ENCODE measurements at regions not wholly inside any gene's neighbourhood (a gene's known extent, or its start where the extent isn't known, plus 50 kb on each side); places are given as distances from the start of the nearest gene placed in this dataset.

DNA sequence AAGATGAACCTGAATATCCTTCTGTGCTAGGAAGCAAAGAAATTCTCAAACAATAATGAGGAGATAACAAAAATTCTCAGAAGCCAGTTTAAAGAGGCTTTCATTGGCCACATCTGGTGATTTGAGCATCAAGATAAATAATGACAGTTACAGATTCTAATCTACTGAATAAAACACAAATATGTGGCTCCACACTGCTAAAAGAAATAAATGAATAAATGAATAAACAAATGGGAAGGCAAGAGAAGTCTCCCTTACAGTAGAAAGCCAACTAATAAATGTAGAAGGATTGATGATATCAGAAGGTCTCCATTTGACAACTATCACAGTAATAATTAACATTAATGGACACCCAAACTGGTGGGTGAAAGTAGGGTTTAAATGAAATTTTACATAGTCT lies 54.6 kb upstream of the ADAM23 start:
- in situ Hi-C loops (cut with MboI; ENCODE audit: low pct_ligation_motif_present in 1 of 4, low pct_unique_long_range_greater_than_20kb in 1 of 4, low sequenced_read_pairs in 3 of 4) (no loop called here), intact Hi-C loops (cut with DNase I; ENCODE audit: low total_unique reads) (no loop called here)
- H3K9me3 ChIP-seq = no peaks in the 10 kb centered on the region
- H3K27ac ChIP-seq = no peak overlapping the region
- no peak for DNase-seq
- no peaks in the 10 kb centered on the region for H3K36me3 ChIP-seq
- TF ChIP-seq POLR2AphosphoS5 (IDR thresholded peaks at IDR 0.05) (no peak), EP300 (IDR thresholded peaks at IDR 0.05; ENCODE audit: low read depth) (no peak), POLR2A (IDR thresholded peaks at IDR 0.05) (no peak)
- TF ChIP-seq, protein P1, sequence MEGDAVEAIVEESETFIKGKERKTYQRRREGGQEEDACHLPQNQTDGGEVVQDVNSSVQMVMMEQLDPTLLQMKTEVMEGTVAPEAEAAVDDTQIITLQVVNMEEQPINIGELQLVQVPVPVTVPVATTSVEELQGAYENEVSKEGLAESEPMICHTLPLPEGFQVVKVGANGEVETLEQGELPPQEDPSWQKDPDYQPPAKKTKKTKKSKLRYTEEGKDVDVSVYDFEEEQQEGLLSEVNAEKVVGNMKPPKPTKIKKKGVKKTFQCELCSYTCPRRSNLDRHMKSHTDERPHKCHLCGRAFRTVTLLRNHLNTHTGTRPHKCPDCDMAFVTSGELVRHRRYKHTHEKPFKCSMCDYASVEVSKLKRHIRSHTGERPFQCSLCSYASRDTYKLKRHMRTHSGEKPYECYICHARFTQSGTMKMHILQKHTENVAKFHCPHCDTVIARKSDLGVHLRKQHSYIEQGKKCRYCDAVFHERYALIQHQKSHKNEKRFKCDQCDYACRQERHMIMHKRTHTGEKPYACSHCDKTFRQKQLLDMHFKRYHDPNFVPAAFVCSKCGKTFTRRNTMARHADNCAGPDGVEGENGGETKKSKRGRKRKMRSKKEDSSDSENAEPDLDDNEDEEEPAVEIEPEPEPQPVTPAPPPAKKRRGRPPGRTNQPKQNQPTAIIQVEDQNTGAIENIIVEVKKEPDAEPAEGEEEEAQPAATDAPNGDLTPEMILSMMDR (IDR thresholded peaks at IDR 0.05) = no peak
- H3K4me1 ChIP-seq = no peaks in the 10 kb centered on the region
- H3K27me3 ChIP-seq = no peaks in the 10 kb centered on the region
- no peak overlapping the region for H3K4me3 ChIP-seq

DNA sequence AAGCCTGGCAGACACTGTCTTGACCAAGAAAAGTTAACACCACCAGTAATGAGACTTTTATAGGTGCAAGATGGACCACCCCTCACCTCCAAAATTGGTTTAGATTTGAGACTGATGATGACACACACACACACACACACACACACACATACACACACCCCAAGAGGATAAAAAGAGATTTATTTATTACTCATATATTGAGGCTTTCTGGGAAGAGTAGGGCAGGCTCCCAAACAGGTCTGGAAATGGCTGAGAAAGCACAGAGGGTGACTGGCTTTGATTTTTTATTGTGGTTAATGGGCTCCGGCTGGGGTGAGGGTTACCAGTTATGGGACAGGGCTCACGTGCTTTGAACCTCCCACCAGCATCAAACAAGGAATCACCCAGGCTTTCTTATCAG lies 54.2 kb upstream of the ADAM23 start:
- in situ Hi-C loops (cut with MboI; ENCODE audit: low pct_ligation_motif_present in 1 of 4, low pct_unique_long_range_greater_than_20kb in 1 of 4, low sequenced_read_pairs in 3 of 4) (no loop called here), intact Hi-C loops (cut with DNase I; ENCODE audit: low total_unique reads) (no loop called here)
- 20 to 56% methylated on average over 1 to 2 of the region's 2 CpGs for WGBS, 2 donors (ENCODE audit: low coverage in 1 of 2)

DNA sequence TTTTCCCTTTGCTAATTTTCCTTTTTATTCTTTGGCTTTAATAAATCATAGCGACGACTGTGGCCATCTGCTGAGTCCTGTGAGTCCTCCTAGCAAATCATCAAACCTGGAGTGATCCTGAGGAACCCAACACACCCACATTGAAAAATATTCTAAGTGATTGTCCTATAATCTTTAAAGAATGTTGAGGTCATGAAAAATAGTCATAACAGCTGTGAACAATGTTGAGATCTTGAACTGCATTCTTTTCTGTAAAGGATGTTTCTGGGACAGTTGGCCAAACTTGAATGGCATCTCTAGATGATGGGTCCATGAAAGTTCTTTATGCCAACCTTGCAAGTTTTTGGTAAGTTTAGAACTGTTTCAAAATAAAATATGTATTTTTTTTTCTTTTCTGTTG lies 53.2 kb upstream of the ADAM23 start:
- Histone ChIP-seq H3K9me3 (no peaks in the 10 kb centered on the region), H3K36me3 (no peaks in the 10 kb centered on the region), H3K27me3 (no peaks in the 10 kb centered on the region), H3K4me1 (no peaks in the 10 kb centered on the region), H3K4me3 (no peak overlapping the region), H3K27ac (no peak overlapping the region)
- in situ Hi-C loops (cut with MboI; ENCODE audit: low pct_ligation_motif_present in 1 of 4, low pct_unique_long_range_greater_than_20kb in 1 of 4, low sequenced_read_pairs in 3 of 4) (no loop called here), intact Hi-C loops (cut with DNase I; ENCODE audit: low total_unique reads) (no loop called here)
- TF ChIP-seq, protein P1 (IDR thresholded peaks at IDR 0.05) = no peak
- DNase-seq = no peak
- WGBS, 2 donors (ENCODE audit: low coverage in 1 of 2) = 86 to 92% methylated on average over 2 of the region's 2 CpGs

More for the DNA sequence above, 54.2 kb upstream of the ADAM23 start:
- TF ChIP-seq POLR2A (IDR thresholded peaks at IDR 0.05) (no peak), POLR2AphosphoS5 (IDR thresholded peaks at IDR 0.05) (no peak), EP300 (IDR thresholded peaks at IDR 0.05; ENCODE audit: low read depth) (no peak)
- TF ChIP-seq, protein P1 (IDR thresholded peaks at IDR 0.05) = no peak
- H3K9me3 ChIP-seq = no peaks in the 10 kb centered on the region
- H3K4me3 ChIP-seq = no peak overlapping the region
- no peak overlapping the region for H3K27ac ChIP-seq
- H3K36me3 ChIP-seq = no peaks in the 10 kb centered on the region
- no peak for DNase-seq
- no peaks in the 10 kb centered on the region for H3K27me3 ChIP-seq
- no peaks in the 10 kb centered on the region for H3K4me1 ChIP-seq

DNA sequence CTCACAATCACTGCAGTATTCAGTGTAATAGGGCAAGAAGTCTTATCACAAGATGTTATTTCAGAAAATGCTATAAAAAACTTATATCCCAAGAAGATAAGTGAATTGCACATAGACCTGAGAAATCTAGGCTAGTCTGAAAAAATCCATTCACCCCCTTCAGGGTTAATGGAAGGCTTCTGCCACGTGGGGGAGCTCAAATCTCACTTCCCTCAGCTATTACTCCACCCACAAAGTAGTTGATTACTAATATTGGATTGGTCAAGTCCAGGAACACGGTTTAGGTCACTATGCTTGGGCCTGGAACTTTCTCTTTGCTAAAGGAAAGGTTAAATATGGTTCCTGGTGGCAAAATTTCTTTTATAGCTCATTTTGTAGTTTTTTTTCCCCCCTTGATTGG lies 51.2 kb upstream of the ADAM23 start:
- no peaks in the 10 kb centered on the region for H3K36me3 ChIP-seq
- in situ Hi-C loops (cut with MboI; ENCODE audit: low pct_ligation_motif_present in 1 of 4, low pct_unique_long_range_greater_than_20kb in 1 of 4, low sequenced_read_pairs in 3 of 4) = no loop called here
- H3K4me3 ChIP-seq = no peak overlapping the region
- WGBS, 2 donors (ENCODE audit: low coverage in 1 of 2) = 0 to 4% methylated on average over 1 to 2 of the region's 2 CpGs
- intact Hi-C loops (cut with DNase I; ENCODE audit: low total_unique reads) = no loop called here
- DNase-seq = no peak
- no peaks in the 10 kb centered on the region for H3K4me1 ChIP-seq
- H3K27me3 ChIP-seq = no peaks in the 10 kb centered on the region
- no peaks in the 10 kb centered on the region for H3K9me3 ChIP-seq
- no peak for TF ChIP-seq POLR2AphosphoS5 (IDR thresholded peaks at IDR 0.05)
- TF ChIP-seq, protein P1 (IDR thresholded peaks at IDR 0.05) = peak in 3 of 5 experiments; percentile 16 to 25 (median 22)
- TF ChIP-seq EP300 (IDR thresholded peaks at IDR 0.05; ENCODE audit: low read depth) = no peak
- no peak for TF ChIP-seq POLR2A (IDR thresholded peaks at IDR 0.05)
- H3K27ac ChIP-seq = no peak overlapping the region
